GM19468 (cell line): ENCODE measurements at regions not wholly inside any gene's neighbourhood (a gene's known extent, or its start where the extent isn't known, plus 50 kb on each side); places are given as distances from the start of the nearest gene placed in this dataset.

Source experiments
- ATAC-seq: cut with Tn5 transposase; IDR thresholded peaks from one replicate; pipeline ENCODE4 v1.9.1; 2021; ENCODE audit warnings: mild to moderate bottlenecking, moderate library complexity, moderate number of reproducible peaks; ENCODE audit not compliant: unreplicated experiment; ENCODE audit errors: extremely low read depth

DNA sequence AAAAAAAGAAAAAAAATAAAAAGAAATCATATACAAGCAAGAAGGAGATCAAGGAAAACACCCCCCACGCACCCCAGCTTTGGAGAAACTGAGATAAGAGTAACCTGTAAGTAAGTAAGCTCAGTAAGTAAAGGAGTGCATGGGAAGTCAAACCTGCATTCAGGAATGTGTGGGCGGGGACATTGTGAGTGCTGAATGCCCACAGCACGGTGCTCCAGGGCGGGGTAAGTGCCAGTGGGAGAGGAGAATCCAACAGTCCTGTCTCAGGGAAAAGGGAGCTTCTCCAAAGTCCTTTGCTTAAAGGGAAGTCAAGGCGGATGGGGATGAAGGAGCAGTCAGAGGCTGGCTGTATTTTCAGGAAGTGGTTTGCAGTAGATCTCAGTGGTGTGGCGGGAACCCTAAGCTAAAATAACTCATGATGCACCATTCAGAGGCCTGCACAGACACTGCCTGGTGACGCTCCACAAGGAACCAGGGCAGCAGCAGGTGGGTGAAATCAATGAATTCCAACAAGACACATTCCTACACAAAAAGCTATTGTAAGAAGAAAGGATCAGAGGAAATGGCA, 368.0 kb downstream of the QKI start:
- no peak for ATAC-seq

DNA sequence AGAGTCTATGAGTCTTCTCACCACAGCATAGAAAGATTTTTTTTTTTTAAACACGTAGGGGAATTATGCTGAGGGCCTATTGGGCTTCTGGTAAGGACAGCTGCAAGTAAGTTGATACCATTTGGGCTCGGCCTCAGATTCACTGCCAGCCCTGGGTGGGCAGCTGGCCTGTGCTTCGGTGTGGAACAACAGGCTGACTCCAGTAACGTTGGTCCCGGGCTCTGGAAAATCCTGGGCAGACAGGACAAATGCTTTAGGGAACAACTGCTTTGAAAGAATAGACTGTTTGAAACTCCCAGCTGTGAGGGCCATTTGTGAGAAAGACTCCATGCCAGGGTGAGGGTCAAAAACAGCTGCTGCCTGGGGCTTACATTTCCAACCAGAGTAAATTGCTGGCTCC, 366.5 kb downstream of the QKI start:
- ATAC-seq = no peak

DNA sequence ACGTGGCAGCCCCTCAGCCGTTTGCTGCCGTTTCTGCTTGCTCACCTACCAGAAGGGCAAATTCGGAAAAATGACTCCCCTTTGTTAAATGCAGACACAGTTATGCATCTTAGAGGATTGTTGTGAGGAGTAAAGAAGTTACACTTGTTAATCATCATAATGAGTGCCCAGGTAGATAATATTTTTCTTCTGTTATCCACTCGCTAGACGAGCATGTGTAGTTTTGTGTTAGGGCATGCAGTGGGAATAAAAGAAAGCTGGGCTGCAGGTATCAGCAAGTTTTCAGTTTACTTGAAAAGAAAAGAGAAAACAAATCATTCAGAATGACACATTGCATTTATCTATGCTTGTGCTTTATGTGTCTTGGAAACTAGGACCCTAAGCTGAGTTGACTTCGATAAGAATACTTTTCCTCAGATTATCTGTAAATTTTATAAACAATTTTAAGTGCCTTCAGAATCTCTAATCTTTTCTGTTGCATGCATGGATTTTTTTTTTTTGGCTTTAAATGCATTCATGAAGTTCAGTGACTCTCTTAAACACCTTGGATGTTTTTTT, 365.3 kb downstream of the QKI start:
- ATAC-seq = no peak

DNA sequence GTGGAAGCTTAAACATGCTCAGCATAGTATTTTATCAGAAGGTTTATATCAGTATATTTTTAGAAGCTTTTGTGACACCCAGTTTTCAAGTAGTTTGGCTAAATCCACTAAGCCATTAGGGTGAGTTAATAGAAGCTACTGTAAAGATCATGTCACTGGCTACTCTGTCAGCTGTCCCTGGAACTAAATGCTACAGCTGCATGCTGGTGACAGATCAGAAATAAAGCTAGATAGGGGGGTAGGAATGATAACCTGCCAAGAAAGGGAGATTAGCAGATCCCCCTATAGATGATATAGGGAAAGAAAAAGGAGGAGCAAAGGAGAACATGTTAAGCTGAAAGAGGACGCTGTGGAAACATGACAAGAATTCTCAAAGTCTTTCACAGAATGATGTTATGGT, 363.2 kb downstream of the QKI start:
- no peak for ATAC-seq

DNA sequence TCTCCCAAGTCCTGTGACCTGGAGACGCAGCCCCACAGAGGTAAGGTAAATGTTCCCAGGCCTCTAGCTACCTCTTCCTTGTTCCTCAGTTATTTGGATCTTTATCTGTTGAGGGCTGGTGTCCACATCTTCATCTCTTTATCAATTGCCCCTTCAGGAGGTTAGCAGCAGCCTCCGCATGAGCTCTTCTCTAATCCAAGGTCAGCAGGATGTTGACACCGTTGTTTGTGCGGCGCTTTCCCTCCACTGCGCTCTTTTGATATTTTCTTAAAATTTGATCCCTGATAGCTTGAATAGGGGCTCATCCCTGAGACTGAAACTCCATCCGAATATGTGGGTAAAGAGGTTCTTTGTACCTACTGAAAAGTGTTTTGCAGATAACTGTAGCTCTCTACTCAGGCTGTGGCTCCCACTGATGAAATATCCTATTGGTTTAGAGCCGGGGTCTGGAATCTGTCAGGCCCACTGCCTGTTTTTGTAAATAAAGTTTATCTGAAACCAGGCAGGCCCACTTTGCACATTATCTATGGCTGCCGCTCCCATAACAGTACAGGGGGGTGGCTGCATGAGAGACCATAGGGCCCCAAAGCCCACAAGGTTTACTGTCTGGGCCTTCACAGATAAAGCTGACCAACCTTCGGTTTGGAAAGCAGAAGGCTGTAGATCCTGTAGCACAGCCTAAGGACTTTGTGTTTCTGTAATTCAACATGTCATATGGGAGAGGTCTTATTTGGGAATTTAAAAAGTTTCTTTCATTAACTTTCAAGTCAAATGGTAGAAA, 362.6 kb downstream of the QKI start:
- no peak for ATAC-seq

DNA sequence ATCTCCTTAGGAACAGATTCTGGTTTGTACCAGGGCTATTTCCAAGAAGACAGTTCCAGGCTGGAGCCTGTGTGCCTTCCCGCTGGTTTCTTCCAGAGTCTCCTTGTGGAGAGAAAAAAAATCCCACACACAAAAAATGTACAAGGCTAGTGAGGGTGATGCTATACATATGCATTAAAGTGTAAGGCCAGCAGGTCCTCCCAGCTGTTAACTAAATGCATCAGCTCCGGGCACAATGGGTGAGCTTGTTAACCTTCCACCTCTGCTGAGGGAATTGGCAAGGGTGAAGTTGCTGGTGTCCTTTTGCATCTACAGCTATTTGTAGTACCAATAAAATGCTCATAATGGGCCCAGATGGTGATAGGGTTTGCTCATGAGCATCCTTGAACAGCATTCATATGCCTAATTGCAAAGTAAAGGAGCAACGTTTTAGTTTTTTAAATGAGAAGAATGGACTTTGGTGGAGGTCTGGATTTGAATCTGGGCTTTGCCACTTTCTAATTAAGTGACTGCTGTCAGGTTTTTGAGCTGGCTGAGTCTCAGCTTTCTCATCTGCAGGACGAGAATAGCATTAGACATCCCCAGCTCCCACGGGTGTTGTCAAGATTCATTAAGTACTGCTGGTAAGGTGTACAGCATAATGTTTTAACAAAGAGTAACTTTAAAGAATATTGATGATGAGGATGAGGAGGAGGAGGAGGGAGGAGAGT, 361.8 kb downstream of the QKI start:
- no peak for ATAC-seq

DNA sequence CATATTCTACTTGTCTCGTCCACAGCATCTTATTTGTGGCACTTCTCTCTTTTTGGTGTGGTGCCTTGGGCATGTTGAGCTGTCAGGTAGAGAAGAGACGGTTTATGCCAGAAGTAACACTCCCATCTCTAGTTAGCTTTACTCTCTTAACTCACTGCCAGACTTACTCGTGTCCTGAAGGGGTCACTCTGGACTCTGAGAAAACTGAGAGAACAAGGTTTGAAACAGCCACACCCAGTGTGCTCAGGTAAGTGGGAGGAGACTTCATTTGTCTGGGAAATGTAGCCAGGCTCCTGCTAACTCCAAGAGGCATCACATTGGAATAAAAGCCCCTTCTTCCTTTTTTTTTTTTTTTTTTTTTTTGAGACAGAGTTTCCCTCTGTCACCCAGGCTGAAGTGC, 360.8 kb downstream of the QKI start:
- ATAC-seq = no peak

DNA sequence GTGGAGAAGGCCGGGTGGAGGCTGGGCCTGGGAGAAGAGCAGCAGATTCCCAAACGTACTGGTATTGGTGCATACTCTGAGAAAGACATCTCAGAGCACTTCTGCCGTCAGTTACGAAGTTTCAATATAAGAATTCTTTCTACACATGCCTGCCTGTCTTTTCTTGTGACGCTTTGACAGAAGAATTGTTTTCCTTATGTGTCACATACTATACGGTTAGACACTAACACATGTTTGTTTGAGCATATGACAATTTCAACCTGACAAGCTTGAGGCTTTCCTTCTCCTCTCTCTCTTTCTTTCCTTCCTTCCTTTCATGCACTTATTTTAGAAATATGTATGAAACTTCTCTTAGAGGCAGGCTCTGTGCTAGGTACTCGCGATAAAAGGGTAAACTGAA, 360.0 kb downstream of the QKI start:
- ATAC-seq = no peak

DNA sequence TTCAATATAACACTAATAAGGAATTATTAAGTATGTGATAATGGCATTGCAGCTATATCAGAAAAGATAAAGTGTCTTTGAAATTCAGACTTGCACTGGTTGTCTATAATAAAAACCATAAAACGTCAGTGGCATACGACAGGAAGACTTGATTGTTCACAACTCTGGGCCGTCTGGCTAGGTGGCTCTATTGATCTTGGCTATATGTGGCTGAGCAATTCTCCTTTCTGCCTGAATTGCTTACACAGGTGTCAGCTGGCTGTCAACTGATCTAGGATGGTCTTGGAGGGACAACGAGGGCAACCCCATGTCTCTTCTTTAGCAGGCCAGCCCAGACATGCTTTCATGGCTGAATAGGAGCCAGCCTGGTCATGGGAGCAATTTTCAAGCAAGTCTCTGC, 359.1 kb downstream of the QKI start:
- no peak for ATAC-seq

DNA sequence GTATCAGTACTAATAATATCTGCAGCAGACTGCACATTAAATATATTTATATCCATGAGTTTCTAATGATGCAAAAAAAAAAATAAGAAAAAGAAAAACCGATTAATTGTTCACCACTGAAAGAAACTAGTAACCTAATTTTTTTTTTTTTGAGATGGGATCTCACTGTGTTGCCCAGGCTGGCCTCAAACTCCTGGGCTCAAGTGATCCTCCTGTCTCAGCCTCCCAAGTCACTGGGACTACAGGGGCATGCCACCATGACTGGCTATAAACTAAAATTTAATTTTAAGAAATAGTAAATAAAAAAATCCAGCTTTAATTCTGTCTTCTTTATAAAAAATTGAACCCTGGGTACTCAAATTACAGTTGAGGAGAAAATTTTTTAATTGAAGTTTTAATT, 358.2 kb downstream of the QKI start:
- ATAC-seq = no peak

DNA sequence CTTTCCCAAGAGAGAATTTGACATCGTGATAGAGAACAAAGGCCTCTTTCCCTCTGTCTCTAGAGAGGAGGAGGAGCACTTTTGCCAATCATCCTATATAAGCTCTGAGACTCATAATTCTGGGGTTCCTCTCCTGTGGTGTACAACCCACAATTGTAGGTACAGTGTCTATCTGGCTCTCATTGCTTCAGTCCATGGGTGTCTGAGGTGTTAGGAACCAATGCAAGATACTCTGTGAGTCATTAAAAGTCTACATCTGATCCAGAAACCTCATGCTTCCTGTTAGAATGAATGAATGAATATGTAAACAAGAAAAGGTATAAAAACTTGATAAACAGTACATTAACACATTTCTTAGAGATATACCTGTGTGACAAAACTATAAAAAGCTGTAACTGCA, 356.7 kb downstream of the QKI start:
- ATAC-seq = no peak

DNA sequence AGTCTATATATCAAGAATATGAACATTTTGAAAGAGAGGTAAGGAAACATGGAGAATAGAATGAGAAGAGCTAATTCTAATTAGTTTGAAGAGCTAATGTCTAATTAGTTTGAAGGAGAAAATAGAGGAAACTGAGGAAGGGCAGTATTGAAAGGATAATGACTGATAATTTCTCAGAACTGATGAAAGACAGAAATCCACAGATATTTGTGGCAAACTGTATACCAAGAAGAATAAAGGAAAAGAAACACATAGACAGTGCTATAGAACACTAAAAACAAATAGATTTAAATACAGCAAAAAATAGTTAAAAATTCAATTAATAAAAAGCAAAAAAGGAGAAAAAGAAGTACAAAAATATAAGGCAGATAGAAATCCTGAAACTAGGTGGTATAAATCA, 354.4 kb downstream of the QKI start:
- no peak for ATAC-seq

DNA sequence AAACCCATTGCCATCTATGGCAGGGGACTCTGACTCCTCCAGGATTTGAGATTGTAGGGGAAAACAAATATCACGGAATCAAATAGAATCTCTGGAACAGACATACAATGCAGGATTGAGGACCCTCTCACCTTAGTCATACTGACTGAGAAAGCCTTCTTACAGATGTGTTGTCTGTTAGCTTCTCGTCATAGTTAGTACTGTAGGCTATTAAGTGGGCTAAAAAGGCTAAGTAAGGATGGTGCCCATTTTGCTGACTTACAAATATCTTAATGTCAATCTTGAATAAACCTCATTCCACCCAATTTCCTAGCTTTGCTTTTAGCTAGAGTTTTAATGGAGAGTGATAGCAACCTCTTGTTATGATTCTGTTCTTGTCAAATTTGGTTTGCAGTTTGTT, 352.4 kb downstream of the QKI start:
- no peak for ATAC-seq

DNA sequence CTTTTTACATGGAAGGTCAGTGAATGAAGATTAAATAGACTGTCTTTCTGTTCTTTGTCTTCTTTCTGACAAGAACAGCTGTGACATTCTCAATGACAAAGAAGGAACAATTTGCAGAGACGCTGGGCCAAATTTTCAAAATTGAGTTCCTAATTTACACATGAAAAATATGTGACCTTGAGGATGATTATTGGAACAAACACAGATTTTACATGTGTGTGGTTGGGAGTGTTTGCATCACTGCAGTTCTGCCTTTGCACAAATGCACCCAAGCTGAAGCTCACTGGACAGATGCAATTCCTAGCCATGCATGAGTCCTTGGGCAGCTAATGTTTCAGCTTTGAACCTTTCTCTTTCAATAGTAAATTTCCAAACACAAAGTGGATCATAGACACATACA, 350.8 kb downstream of the QKI start:
- ATAC-seq = no peak

DNA sequence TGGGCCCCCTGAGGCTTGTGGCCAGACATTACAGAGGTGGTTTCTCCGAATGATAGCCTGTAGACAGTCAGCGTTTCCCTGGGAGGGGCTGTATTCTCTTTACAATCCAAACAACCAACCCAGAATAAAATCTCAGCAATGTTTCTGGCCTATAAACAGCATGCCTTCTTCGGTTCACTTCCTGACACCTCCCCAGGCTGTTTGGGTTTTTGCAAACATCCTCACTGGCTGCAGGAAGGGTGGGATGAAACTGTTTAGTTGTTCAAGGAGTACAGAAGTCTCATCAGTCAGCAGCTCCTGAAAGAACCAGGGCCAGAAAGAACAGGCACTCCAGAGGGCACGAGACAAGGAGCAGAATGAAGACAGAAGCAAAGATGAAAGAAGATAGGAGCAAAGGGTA, 350.0 kb downstream of the QKI start:
- no peak for ATAC-seq

DNA sequence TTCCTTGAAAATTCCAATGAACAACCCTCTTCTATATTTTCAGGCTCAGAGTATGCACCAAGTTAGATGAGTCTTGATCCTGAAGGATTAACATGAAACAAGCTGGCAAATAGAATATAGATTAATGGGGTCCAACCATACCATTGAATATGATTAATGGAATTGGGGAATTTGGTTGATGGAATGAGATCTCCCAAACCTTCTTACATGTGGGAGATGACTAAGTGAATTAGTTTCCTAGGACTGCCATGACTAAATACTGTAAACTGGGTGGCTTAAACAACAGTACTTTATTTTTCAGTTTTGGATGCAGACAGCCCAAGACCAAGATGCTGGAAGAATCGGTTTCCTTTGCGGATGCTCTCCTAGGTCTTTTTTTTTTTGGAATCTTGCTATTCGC, 347.0 kb downstream of the QKI start:
- no peak for ATAC-seq

DNA sequence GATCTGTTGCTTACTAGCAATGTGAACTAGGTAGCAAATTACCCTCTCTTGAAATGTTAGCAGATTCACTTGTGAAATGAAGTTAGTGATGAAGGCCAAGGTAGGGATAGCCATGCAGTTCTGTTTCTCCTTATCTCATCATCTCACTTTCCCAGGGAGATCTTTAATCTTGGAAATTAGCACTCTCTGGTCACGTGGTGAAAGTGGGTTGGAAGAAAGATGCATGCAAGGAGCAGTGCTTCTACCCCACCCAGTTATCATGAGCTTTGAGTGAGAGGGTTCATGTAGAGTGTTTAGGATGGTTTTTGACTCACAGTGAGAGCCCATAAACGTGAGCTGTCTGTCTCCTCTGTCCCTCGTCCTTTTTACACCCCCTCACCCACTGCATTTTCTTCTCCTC, 346.3 kb downstream of the QKI start:
- no peak for ATAC-seq

DNA sequence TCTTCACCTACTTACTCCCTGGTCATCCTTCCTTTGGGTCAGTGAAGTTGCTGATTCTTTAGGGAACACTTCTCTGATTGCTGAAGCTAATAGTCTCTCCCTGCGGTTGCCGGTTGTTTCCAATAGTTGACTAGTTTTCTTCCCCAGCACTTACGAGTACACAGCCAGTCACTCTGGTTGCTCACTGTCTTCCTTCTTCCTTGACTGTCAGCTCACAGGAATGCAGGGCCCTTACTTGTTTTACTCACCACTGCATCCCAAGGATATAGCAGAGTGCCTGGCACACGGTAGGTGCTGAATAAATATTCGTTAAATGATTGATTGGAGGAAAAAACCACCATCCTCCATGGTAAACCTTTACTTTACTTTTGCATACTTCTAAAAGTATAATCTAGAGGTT, 345.0 kb downstream of the QKI start:
- no peak for ATAC-seq

DNA sequence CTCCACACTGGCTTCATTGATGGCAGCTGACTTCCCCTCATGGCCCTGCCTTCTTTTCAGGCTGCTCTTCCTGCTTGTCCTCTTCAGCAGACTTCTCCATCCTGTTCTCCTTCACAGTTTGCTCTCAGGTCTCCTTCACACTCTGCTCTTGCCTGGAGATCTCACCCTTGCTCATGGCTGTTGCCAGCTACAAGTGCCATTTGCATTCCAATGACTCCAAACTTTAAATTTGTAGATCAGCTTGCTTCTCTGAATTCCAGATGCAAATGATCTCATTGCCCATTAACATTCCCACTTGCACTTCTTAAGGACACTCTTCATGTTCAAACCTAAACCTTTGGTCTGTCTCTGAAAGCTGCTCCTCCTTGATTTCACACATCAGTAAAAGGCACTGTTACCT, 343.0 kb downstream of the QKI start:
- no peak for ATAC-seq

DNA sequence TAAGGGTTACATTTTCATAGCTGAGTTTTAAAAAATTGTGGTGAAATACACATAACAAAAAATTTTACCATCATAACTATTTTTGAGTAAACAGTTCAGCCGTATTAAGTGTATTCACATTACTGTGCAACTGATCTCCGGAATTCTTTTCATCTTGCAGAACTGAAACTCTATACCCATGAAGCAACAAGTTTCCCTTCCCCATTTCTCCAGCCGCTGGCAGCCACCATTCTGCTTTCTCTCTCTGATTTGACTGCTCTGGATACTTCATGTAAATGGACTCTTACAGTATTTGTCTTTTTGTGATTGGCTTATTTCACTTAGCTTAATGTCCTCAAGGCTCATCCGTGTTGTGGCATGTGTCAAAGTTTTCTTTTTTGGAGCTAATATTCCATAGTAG, 341.6 kb downstream of the QKI start:
- ATAC-seq = peak; percentile 100

DNA sequence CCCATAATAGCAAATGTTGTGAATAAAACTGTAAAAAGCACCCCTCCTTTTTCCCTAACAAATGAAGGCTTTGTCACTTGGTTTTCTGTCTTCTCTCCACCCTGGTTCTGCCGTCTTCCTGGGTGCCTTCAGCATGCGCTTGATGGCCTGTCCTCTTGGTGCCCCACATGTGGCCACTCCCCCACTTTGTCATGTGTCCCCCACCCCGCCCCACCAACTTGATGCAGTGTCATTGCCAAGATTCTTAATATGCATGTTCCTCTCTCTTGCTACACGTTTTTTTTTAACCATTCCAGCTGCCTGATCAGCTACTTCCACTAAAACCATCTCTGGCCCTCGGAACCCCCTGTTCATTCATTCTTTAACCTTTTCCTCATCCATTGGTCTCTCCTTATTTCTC, 340.3 kb downstream of the QKI start:
- ATAC-seq = no peak
